ENCODE measurements at regions not wholly inside any gene's neighbourhood (a gene's known extent, or its start where the extent isn't known, plus 50 kb on each side); places are given as distances from the start of the nearest gene placed in this dataset.

DNA sequence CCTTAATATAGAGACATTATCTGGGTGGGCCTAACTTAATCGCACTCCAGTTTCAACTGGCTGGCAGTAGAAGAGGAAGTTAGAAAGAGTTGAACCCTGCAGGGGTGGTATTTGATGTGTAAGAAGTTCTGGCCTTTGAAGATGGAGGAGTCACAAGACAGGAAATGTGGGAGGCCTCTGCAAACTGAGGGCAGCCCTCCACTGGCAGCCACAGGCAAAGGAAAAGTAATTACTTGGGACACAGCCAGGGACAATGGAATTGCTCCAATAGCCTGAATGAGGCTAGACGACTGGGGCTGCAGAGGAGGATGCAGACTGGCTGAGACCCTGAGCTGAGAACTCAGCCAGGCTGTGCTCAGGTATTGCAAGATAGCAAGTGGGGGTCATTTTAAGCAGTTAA, 703.3 kb upstream of the ARGLU1 start:
- Histone ChIP-seq H3K36me3 (ENCODE audit: control insufficient read depth, insufficient read depth, low read length) (no peaks in the 10 kb centered on the region), H3K9me3 (ENCODE audit: control insufficient read depth in 2 of 2, low read length in 2 of 2) (no peaks in the 10 kb centered on the region), H3K4me3 (ENCODE audit: low read depth, low read length) (no peak overlapping the region), H3K27ac (ENCODE audit: insufficient read depth, low read length, poor library complexity, severe bottlenecking) (no peak overlapping the region), H3K4me1 (ENCODE audit: control insufficient read depth, insufficient read depth, low read length, poor library complexity, severe bottlenecking) (no peaks in the 10 kb centered on the region), H3K27me3 (ENCODE audit: control insufficient read depth, insufficient read depth, low read length) (no peaks in the 10 kb centered on the region)
- DNase-seq (no peak), ATAC-seq (ENCODE audit: low read depth in 2 of 2) (no peak)
- peaks cover 0 to 14% (median 7%) of the 10 kb centered on the region in 7 donors for H3K9me3 Mint-ChIP-seq
- no peaks in the 10 kb centered on the region for H3K27me3 Mint-ChIP-seq
- no peak overlapping the region for H3K27ac Mint-ChIP-seq
- no peaks in the 10 kb centered on the region for H3K36me3 Mint-ChIP-seq
- H3K4me1 Mint-ChIP-seq = no peaks in the 10 kb centered on the region
- H3K4me3 Mint-ChIP-seq = no peak overlapping the region

DNA sequence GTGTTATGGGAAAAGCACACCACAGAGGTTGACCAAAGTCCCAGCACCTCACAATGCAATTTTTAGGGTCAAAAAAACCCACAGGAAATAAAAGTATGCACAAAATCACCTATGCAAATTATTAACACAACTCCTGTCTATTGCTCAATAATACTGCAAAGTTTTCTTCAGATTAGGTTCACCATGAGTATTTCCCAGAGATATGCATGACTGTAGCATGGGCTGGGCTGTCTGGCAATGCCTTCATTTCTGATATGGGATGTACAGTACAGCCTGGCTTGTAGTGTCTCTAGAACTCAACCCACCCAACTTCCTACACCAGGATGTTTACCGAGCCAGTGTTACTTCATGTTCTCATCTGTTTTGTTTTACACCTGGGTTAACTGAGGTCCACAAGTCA, 698.7 kb upstream of the ARGLU1 start:
- peaks cover 0 to 13% (median 7%) of the 10 kb centered on the region in 7 donors for H3K9me3 Mint-ChIP-seq
- no peak overlapping the region for H3K27ac Mint-ChIP-seq
- Histone ChIP-seq H3K4me1 (ENCODE audit: control insufficient read depth, insufficient read depth, low read length, poor library complexity, severe bottlenecking) (no peaks in the 10 kb centered on the region), H3K4me3 (ENCODE audit: low read depth, low read length) (no peak overlapping the region), H3K9me3 (ENCODE audit: control insufficient read depth in 2 of 2, low read length in 2 of 2) (no peaks in the 10 kb centered on the region), H3K27me3 (ENCODE audit: control insufficient read depth, insufficient read depth, low read length) (no peaks in the 10 kb centered on the region), H3K36me3 (ENCODE audit: control insufficient read depth, insufficient read depth, low read length) (no peaks in the 10 kb centered on the region), H3K27ac (ENCODE audit: insufficient read depth, low read length, poor library complexity, severe bottlenecking) (no peak overlapping the region)
- no peak overlapping the region for H3K4me3 Mint-ChIP-seq
- DNase-seq = no peak
- no peaks in the 10 kb centered on the region for H3K36me3 Mint-ChIP-seq
- no peaks in the 10 kb centered on the region for H3K27me3 Mint-ChIP-seq
- ATAC-seq (ENCODE audit: low read depth in 2 of 2) = no peak
- no peaks in the 10 kb centered on the region for H3K4me1 Mint-ChIP-seq

DNA sequence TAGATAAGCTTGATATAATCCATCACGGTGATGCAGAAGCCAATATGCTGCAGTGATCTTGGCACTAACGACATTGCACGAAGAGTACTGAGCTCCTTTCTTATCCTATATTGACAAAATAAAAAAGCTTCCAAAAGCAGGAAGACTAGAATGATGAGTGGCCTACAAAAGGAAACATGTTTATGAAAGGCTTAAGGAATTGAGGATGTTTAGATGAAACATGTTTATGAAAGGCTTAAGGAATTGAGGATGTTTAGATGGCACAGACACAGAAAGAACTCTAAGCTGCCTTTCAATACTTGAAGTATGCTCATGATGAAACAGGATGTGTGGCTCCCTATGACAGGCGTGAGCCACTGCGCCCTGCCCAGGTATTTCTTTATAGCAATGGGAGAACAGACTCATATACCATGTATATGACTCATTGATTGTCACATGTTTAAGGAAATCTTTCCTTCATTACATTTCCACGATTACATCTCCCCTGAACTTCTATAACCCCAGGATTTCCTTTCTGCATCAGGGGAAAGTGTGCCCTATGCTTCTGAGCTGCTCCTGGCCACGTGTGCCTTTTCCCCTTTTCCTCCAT, 690.8 kb upstream of the ARGLU1 start:
- no peaks in the 10 kb centered on the region for H3K9me3 ChIP-seq (ENCODE audit: control insufficient read depth in 2 of 2, low read length in 2 of 2)
- DNase-seq = no peak

DNA sequence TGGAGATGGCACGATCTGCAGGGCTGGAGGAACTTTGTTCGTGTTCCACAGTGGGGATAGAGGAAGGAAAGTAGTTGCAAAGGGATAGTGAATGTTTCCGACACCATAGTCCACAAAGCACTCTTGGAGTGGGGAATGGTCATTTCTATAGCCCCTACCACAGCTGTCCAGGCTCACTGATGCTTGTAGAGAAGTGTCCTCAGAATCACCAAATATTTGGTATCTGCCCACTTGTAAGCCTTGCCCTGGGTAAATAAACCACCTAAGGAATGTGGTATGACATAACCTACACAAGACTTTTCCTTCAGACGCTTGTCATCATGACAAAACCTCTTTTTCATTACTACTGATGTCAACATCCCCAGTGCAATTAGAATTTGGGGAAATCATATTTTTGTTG, 686.5 kb upstream of the ARGLU1 start:
- H3K27ac Mint-ChIP-seq = no peak overlapping the region
- Histone ChIP-seq H3K4me3 (ENCODE audit: low read depth, low read length) (no peak overlapping the region), H3K27me3 (ENCODE audit: control insufficient read depth, insufficient read depth, low read length) (no peaks in the 10 kb centered on the region), H3K27ac (ENCODE audit: insufficient read depth, low read length, poor library complexity, severe bottlenecking) (no peak overlapping the region), H3K9me3 (ENCODE audit: control insufficient read depth in 2 of 2, low read length in 2 of 2) (no peaks in the 10 kb centered on the region), H3K4me1 (ENCODE audit: control insufficient read depth, insufficient read depth, low read length, poor library complexity, severe bottlenecking) (no peaks in the 10 kb centered on the region), H3K36me3 (ENCODE audit: control insufficient read depth, insufficient read depth, low read length) (no peaks in the 10 kb centered on the region)
- no peak for ATAC-seq (ENCODE audit: low read depth in 2 of 2)
- DNase-seq = no peak
- H3K27me3 Mint-ChIP-seq = no peaks in the 10 kb centered on the region
- no peak overlapping the region for H3K4me3 Mint-ChIP-seq
- peaks cover 0 to 6% (median 1%) of the 10 kb centered on the region in 7 donors for H3K9me3 Mint-ChIP-seq
- H3K36me3 Mint-ChIP-seq = no peaks in the 10 kb centered on the region
- H3K4me1 Mint-ChIP-seq = no peaks in the 10 kb centered on the region

More for the DNA sequence above, 690.8 kb upstream of the ARGLU1 start:
- Mint-ChIP-seq H3K4me3 (no peak overlapping the region), H3K27ac (peak overlapping the region in 1 of 3 donors; percentile 33), H3K9me3 (peaks cover 0 to 6% (median 4%) of the 10 kb centered on the region in 7 donors), H3K36me3 (no peaks in the 10 kb centered on the region), H3K27me3 (no peaks in the 10 kb centered on the region), H3K4me1 (no peaks in the 10 kb centered on the region)
- Histone ChIP-seq H3K36me3 (ENCODE audit: control insufficient read depth, insufficient read depth, low read length) (no peaks in the 10 kb centered on the region), H3K27me3 (ENCODE audit: control insufficient read depth, insufficient read depth, low read length) (no peaks in the 10 kb centered on the region), H3K4me3 (ENCODE audit: low read depth, low read length) (no peak overlapping the region), H3K4me1 (ENCODE audit: control insufficient read depth, insufficient read depth, low read length, poor library complexity, severe bottlenecking) (no peaks in the 10 kb centered on the region), H3K27ac (ENCODE audit: insufficient read depth, low read length, poor library complexity, severe bottlenecking) (no peak overlapping the region)
- ATAC-seq (ENCODE audit: low read depth in 2 of 2) = no peak

DNA sequence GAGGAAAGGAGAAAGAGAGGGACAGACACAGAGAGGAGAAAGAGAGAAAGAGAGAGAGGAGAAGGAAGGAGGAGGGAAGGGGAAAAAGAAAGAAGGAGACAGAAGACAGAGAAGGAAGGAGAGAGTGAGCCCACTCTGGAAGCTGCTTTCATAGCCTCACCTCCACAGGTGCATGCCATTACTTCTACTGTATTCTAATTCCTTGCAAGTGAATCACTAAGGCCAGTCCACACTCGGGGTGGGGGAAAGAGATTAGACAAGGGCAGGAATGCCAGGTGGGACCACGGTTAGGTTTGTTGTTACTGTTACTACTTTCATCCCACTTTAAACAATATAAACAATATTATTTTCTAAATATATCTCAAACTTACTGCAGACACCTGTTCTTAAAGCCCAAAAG, 684.5 kb upstream of the ARGLU1 start:
- H3K4me3 ChIP-seq (ENCODE audit: low read depth, low read length) = no peak overlapping the region
- no peaks in the 10 kb centered on the region for H3K36me3 Mint-ChIP-seq
- H3K27ac ChIP-seq (ENCODE audit: insufficient read depth, low read length, poor library complexity, severe bottlenecking) = no peak overlapping the region
- H3K36me3 ChIP-seq (ENCODE audit: control insufficient read depth, insufficient read depth, low read length) = no peaks in the 10 kb centered on the region
- no peak overlapping the region for H3K27ac Mint-ChIP-seq
- no peaks in the 10 kb centered on the region for H3K4me1 Mint-ChIP-seq
- no peak overlapping the region for H3K4me3 Mint-ChIP-seq
- no peaks in the 10 kb centered on the region for H3K4me1 ChIP-seq (ENCODE audit: control insufficient read depth, insufficient read depth, low read length, poor library complexity, severe bottlenecking)
- ATAC-seq (ENCODE audit: low read depth in 2 of 2) (no peak), DNase-seq (no peak)
- no peaks in the 10 kb centered on the region for H3K9me3 ChIP-seq (ENCODE audit: control insufficient read depth in 2 of 2, low read length in 2 of 2)
- H3K27me3 ChIP-seq (ENCODE audit: control insufficient read depth, insufficient read depth, low read length) = no peaks in the 10 kb centered on the region
- no peaks in the 10 kb centered on the region for H3K27me3 Mint-ChIP-seq
- H3K9me3 Mint-ChIP-seq = peaks cover 0 to 6% (median 3%) of the 10 kb centered on the region in 7 donors

DNA sequence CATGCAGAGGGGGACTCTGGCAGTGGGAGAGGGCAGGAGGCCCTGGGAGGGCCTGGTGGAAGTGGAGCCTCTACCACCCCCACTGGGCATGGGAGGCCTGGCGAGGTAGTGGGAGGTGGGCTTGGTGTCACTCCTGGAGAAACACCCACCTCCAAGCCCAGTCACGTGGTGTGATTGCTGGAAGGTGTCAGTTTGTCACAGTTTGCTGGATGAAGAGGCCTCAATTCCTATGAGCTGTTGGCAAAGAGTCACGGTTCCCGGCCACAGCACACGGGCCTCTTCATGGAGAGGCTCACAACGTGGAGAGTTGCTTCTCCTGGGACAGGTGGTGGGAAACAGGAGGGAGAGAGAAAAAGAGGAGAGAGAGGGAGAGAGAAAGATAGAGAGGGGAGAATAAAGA, 684.1 kb upstream of the ARGLU1 start:
- Mint-ChIP-seq H3K9me3 (peaks cover 0 to 6% (median 3%) of the 10 kb centered on the region in 7 donors), H3K27ac (no peak overlapping the region), H3K4me3 (no peak overlapping the region), H3K36me3 (no peaks in the 10 kb centered on the region), H3K27me3 (no peaks in the 10 kb centered on the region), H3K4me1 (no peaks in the 10 kb centered on the region)
- H3K4me1 ChIP-seq (ENCODE audit: control insufficient read depth, insufficient read depth, low read length, poor library complexity, severe bottlenecking) = no peaks in the 10 kb centered on the region
- no peaks in the 10 kb centered on the region for H3K27me3 ChIP-seq (ENCODE audit: control insufficient read depth, insufficient read depth, low read length)
- ATAC-seq (ENCODE audit: low read depth in 2 of 2) = no peak
- H3K9me3 ChIP-seq (ENCODE audit: control insufficient read depth in 2 of 2, low read length in 2 of 2) = no peaks in the 10 kb centered on the region
- H3K36me3 ChIP-seq (ENCODE audit: control insufficient read depth, insufficient read depth, low read length) = no peaks in the 10 kb centered on the region
- H3K4me3 ChIP-seq (ENCODE audit: low read depth, low read length) = no peak overlapping the region
- DNase-seq = no peak
- no peak overlapping the region for H3K27ac ChIP-seq (ENCODE audit: insufficient read depth, low read length, poor library complexity, severe bottlenecking)

DNA sequence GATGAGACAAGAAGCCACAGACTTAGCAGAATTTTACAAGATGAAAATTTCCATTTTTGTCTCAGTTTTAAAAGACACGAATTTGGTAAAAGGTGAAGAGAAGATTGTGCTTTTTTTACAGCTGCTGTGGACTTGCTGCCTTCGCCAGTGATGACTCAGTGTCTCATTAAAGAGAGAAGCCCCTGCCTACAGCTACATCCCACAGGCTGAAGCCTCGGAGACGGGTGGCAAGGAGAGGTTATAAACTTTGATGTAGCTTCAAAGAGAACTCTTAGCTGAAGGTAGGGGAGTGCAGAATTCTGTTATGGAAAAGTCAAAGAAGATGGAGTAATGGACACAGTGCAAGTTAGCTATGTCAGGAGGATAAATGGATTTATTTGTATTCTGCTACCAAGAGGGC, 683.4 kb upstream of the ARGLU1 start:
- H3K27ac Mint-ChIP-seq = no peak overlapping the region
- Histone ChIP-seq H3K4me3 (ENCODE audit: low read depth, low read length) (no peak overlapping the region), H3K9me3 (ENCODE audit: control insufficient read depth in 2 of 2, low read length in 2 of 2) (no peaks in the 10 kb centered on the region), H3K36me3 (ENCODE audit: control insufficient read depth, insufficient read depth, low read length) (no peaks in the 10 kb centered on the region), H3K27ac (ENCODE audit: insufficient read depth, low read length, poor library complexity, severe bottlenecking) (no peak overlapping the region), H3K4me1 (ENCODE audit: control insufficient read depth, insufficient read depth, low read length, poor library complexity, severe bottlenecking) (no peaks in the 10 kb centered on the region), H3K27me3 (ENCODE audit: control insufficient read depth, insufficient read depth, low read length) (no peaks in the 10 kb centered on the region)
- H3K36me3 Mint-ChIP-seq = no peaks in the 10 kb centered on the region
- no peak overlapping the region for H3K4me3 Mint-ChIP-seq
- ATAC-seq (ENCODE audit: low read depth in 2 of 2) = no peak
- no peak for DNase-seq
- H3K27me3 Mint-ChIP-seq = no peaks in the 10 kb centered on the region
- H3K9me3 Mint-ChIP-seq = peaks cover 0 to 6% (median 3%) of the 10 kb centered on the region in 7 donors
- H3K4me1 Mint-ChIP-seq = no peaks in the 10 kb centered on the region

DNA sequence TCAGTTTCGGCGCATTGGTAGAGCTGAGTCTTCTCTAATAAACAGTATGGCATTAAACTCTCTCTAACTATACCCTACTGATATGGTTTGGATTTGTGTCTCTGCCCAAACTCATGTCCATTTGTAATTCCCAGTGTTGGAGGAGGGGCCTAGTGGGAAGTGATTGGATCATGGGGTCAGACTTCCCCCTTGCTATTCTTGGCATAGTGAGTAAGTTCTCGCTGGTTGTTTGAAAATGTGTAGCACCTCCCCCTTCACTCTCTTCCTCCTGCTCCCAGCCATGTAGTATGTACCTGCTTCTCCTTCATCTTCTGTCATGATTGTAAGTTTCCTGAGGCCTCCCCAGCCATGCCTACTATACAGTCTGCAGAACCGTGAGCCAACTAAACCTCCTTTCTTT, 682.7 kb upstream of the ARGLU1 start:
- H3K27me3 ChIP-seq (ENCODE audit: control insufficient read depth, insufficient read depth, low read length) = no peaks in the 10 kb centered on the region
- DNase-seq (no peak), ATAC-seq (ENCODE audit: low read depth in 2 of 2) (no peak)
- no peak overlapping the region for H3K4me3 ChIP-seq (ENCODE audit: low read depth, low read length)
- no peak overlapping the region for H3K27ac ChIP-seq (ENCODE audit: insufficient read depth, low read length, poor library complexity, severe bottlenecking)
- Mint-ChIP-seq H3K4me3 (no peak overlapping the region), H3K36me3 (no peaks in the 10 kb centered on the region), H3K9me3 (peaks cover 0 to 6% (median 1%) of the 10 kb centered on the region in 7 donors), H3K27ac (no peak overlapping the region), H3K27me3 (no peaks in the 10 kb centered on the region), H3K4me1 (no peaks in the 10 kb centered on the region)
- no peaks in the 10 kb centered on the region for H3K4me1 ChIP-seq (ENCODE audit: control insufficient read depth, insufficient read depth, low read length, poor library complexity, severe bottlenecking)
- no peaks in the 10 kb centered on the region for H3K9me3 ChIP-seq (ENCODE audit: control insufficient read depth in 2 of 2, low read length in 2 of 2)
- no peaks in the 10 kb centered on the region for H3K36me3 ChIP-seq (ENCODE audit: control insufficient read depth, insufficient read depth, low read length)

Measured in CD4-positive, CD25-positive, alpha-beta regulatory T cell (primary cell).